ENCODE measurements at regions not wholly inside any gene's neighbourhood (a gene's known extent, or its start where the extent isn't known, plus 50 kb on each side); places are given as distances from the start of the nearest gene placed in this dataset.

DNA sequence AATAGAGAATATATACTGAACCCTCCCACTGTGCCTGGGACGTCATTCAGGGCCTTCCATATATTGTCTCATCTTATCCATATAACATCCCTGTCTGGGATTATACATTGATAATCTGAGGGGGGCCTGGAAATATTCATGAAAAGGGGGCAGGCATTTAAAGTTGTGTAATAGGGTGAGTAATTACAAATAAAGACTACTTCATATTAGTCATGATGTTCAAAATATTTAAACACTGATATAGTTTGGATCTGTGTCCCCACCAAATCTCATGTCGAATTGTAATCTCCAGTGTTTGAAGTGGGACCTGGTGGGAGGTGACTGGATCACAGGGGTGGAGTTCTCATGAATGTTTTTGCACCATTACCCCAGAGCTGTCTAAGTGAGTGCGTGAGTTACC lies 97.8 kb downstream of the AQP9 start:
- TF ChIP-seq, protein P1, sequence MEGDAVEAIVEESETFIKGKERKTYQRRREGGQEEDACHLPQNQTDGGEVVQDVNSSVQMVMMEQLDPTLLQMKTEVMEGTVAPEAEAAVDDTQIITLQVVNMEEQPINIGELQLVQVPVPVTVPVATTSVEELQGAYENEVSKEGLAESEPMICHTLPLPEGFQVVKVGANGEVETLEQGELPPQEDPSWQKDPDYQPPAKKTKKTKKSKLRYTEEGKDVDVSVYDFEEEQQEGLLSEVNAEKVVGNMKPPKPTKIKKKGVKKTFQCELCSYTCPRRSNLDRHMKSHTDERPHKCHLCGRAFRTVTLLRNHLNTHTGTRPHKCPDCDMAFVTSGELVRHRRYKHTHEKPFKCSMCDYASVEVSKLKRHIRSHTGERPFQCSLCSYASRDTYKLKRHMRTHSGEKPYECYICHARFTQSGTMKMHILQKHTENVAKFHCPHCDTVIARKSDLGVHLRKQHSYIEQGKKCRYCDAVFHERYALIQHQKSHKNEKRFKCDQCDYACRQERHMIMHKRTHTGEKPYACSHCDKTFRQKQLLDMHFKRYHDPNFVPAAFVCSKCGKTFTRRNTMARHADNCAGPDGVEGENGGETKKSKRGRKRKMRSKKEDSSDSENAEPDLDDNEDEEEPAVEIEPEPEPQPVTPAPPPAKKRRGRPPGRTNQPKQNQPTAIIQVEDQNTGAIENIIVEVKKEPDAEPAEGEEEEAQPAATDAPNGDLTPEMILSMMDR (IDR thresholded peaks at IDR 0.05; ENCODE audit: extremely low read depth, missing control alignments): no peak
- no peak for DNase-seq (ENCODE audit: low spot score)

DNA sequence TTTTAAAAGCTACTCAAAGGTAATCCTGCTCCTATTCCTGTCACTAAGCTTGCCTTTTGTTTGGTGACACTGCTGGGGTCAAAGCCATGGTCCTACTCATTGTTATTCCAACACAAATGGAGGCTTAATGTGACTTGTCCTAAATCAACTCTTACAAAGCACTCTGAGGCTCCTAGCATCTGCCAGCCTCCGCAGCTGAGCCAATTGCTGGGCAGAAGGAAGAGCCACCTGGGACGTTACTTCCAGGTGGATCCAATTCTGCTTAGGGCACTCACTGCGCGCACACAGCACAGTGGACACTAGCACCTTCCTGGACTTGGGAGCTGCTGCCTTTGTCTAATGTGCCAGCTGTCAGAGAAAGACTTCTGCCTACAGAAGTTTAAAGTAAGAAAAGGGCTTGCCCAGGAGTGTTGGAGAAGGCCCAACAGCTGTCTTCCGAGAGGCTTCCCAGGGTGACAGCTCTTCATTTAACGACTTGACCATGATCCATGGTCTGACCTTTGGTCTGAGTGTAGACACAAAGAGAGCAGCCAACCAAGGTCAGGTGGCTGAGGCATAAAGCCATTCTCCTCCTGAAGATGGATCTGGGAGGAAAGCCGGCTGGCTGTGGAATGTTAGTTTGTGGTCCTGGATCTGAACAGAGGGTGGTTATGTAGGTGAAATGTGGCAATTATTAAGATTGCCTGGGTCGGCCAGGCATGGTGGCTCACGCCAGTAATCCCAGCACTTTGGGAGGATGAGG lies 102.2 kb downstream of the AQP9 start:
- TF ChIP-seq, protein P1 (IDR thresholded peaks at IDR 0.05; ENCODE audit: extremely low read depth, missing control alignments): no peak
- DNase-seq (ENCODE audit: low spot score): no peak

DNA sequence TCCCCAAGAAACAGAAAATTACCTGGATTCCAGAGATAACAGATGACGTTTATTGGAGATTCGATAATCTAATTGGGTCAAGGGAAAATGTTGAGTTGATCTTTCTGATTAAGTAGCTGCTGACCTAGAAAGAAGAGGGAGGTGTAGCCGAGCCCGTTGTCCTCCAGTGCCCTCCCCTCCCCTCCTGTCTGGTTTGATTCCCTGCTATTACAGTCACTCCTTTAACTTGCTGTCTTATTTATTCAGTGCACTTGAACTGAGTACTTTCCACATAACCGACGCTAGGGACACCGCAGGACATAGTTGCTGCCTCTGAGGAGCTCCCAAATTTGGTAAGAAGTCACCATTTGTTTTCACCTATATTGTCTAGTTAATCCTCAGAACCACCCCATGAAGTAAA lies 103.7 kb downstream of the AQP9 start:
- TF ChIP-seq, protein P1 (IDR thresholded peaks at IDR 0.05; ENCODE audit: extremely low read depth, missing control alignments): no peak
- DNase-seq (ENCODE audit: low spot score): no peak

- TF ChIP-seq, protein P1 (IDR thresholded peaks at IDR 0.05; ENCODE audit: extremely low read depth, missing control alignments): no peak
- DNase-seq (ENCODE audit: low spot score): no peak
These were observed 104.9 kb downstream of the AQP9 start for GRCh38 chr15:58243070-58243469.

DNA sequence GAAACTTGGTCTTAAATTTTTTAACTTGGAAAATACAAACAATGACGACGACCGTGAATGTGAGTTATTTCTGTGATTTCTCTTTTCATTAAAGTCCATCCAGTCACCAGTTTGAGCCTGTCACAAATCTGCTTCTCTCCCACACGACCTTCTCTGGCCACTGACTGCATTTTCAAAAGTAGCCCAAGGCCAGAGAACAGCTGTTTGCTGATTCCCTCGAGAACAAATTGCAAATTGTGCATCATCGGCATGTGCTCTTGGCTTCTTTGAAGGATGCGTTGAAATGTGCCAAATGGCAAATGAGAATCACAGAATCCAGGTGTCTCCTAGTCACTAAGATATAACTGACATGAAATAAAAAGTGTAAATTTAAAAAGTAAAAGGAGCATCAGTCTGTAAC lies 106.4 kb downstream of the AQP9 start:
- DNase-seq (ENCODE audit: low spot score): no peak
- TF ChIP-seq, protein P1 (IDR thresholded peaks at IDR 0.05; ENCODE audit: extremely low read depth, missing control alignments): no peak

- TF ChIP-seq, protein P1 (IDR thresholded peaks at IDR 0.05; ENCODE audit: extremely low read depth, missing control alignments): no peak
- DNase-seq (ENCODE audit: low spot score): no peak
These were observed 107.9 kb downstream of the AQP9 start for GRCh38 chr15:58246041-58246440.

- no peak for DNase-seq (ENCODE audit: low spot score)
- TF ChIP-seq, protein P1 (IDR thresholded peaks at IDR 0.05; ENCODE audit: extremely low read depth, missing control alignments): no peak
These were observed 110.0 kb downstream of the AQP9 start for GRCh38 chr15:58247855-58248842.
